Stimulated activated memory B cell treated with anti-CD40 and anti-IgM and Interleukin-4, amounts not matched to agents 10 μg/mL and 1 μg/mL and 100 μg/mL, for 72 hours (primary cell): ENCODE measurements at regions not wholly inside any gene's neighbourhood (a gene's known extent, or its start where the extent isn't known, plus 50 kb on each side); places are given as distances from the start of the nearest gene placed in this dataset.
A peak's percentile ranks its signal among the peaks of the same experiment; 100 is the strongest.

Experiments
- ATAC-seq: fragments of 150-1000 bp; cut with Tn5 transposase; 2 replicates; pipeline ENCODE4 v1.10.0; 2021
- H3K27ac Mint-ChIP-seq: one replicate; pipeline ENCODE4 v1.8.0; 2022; ENCODE audit warnings: mild to moderate bottlenecking, mixed read lengths
- H3K27me3 Mint-ChIP-seq: one replicate; pipeline ENCODE4 v1.8.0; 2022; ENCODE audit warnings: mixed read lengths
- H3K36me3 Mint-ChIP-seq: one replicate; pipeline ENCODE4 v1.8.0; 2022; ENCODE audit warnings: mixed read lengths
- H3K4me1 Mint-ChIP-seq: one replicate; pipeline ENCODE4 v1.8.0; 2022; ENCODE audit warnings: mixed read lengths
- H3K4me3 Mint-ChIP-seq: one replicate; pipeline ENCODE4 v1.8.0; 2022; ENCODE audit warnings: mild to moderate bottlenecking, moderate library complexity, mixed read lengths
- H3K9me3 Mint-ChIP-seq: one replicate; pipeline ENCODE4 v1.8.0; 2022; ENCODE audit warnings: mixed read lengths

DNA sequence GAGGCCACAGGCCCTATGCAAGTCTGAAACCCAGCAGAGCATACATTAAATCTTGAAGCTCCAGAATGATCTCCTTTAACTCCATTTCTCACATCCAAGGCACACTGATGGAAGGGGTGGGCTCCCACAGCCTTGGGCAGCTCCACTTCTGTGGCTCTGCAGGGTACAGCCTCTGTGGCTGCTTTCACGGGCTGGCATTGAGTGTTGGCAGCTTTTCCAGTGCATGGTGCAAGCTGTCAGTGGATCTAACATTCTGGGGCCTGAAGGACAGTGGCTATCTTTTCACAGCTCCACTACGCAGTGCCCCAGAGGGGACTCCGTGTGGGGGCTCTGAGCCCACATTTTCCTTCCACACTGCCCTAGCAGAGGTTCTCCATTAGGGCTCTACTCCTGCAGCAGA, 265.7 kb upstream of the MAGI2 start:
- no peaks in the 10 kb centered on the region for H3K4me1 Mint-ChIP-seq
- peak; percentile 24 for ATAC-seq
- no peaks in the 10 kb centered on the region for H3K27me3 Mint-ChIP-seq
- peaks cover 6% of the 10 kb centered on the region for H3K9me3 Mint-ChIP-seq
- H3K36me3 Mint-ChIP-seq: no peaks in the 10 kb centered on the region
- no peak overlapping the region for H3K27ac Mint-ChIP-seq
- no peak overlapping the region for H3K4me3 Mint-ChIP-seq

DNA sequence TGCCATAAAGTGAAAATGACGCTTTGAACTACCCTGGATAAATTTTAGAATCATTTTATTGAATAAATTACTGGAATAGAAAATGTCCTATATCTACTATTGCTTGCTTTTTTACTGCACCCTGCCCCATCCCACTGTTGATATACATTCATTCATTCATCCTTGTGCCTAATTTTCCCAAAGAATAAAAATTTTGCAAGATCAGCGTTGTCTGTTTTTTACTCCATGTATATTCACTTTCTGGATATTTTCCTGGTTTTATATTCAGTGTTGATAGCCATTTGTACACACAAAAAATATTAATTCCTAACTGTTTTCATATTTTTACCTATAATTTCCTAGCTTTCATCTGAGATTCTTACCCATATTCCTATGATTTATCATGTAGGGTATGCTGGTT, 262.9 kb upstream of the MAGI2 start:
- H3K27ac Mint-ChIP-seq: no peak overlapping the region
- no peaks in the 10 kb centered on the region for H3K27me3 Mint-ChIP-seq
- H3K9me3 Mint-ChIP-seq: no peaks in the 10 kb centered on the region
- no peak overlapping the region for H3K4me3 Mint-ChIP-seq
- no peaks in the 10 kb centered on the region for H3K4me1 Mint-ChIP-seq
- no peak for ATAC-seq
- no peaks in the 10 kb centered on the region for H3K36me3 Mint-ChIP-seq

DNA sequence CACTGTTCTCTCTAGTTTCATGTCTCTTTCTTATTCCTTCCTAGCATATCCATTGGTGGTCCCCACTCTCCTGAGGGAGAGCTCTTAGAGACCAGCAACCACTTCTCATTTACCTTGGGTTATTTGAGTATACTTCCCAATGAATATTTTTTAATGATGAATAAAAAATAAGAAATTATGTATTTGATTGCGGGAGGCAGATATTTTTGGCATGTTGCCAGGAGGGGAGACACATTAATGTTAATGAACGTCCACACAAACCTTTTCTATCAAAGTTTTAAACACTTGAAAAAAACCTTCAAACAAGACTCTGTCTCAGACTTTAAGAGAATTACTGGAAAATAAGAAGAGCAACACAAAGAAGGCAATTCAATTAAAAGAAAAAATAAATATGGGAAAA, 260.6 kb upstream of the MAGI2 start:
- H3K9me3 Mint-ChIP-seq: peaks cover 2% of the 10 kb centered on the region
- no peak overlapping the region for H3K4me3 Mint-ChIP-seq
- no peak overlapping the region for H3K27ac Mint-ChIP-seq
- ATAC-seq: no peak
- H3K36me3 Mint-ChIP-seq: no peaks in the 10 kb centered on the region
- H3K4me1 Mint-ChIP-seq: no peaks in the 10 kb centered on the region
- no peaks in the 10 kb centered on the region for H3K27me3 Mint-ChIP-seq

DNA sequence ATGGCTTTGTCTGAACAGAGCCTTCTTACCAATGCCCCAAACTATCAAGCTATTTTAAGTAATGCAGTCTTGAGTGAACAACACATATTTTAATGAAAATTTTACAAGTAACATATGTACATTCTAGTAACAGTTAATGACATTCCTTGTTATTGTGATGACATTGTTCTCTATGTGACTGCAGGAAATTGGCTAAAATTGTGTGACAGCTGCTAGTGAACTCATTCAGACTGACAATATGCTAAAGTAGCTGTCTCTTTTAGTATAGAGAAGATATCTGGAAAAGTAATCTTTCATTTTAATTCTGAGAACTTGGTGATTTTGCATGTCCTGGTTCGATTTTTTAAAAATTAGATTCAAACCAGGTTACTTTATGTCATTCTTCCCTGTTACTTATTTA, 259.8 kb upstream of the MAGI2 start:
- H3K36me3 Mint-ChIP-seq: no peaks in the 10 kb centered on the region
- no peak for ATAC-seq
- H3K27me3 Mint-ChIP-seq: no peaks in the 10 kb centered on the region

DNA sequence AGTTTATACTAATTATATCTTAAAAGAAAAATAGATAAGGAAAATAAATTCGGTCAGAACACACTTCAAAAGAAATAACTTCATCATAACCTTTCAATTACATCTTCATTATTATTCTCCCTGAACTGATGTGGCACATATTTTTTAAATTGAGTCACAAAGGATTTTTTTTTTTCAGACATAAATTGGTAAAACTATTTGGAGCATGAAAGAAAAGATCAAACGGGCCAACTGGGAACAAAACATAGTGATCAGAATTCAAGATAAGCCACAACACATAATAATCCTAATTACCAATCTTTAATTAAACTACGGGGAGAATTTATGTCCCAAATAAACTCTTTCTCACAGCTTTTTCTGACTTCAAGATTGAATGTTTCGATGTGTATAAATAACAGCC, 258.2 kb upstream of the MAGI2 start:
- no peak for ATAC-seq
- H3K4me3 Mint-ChIP-seq: no peak overlapping the region
- H3K27ac Mint-ChIP-seq: no peak overlapping the region
- H3K9me3 Mint-ChIP-seq: peaks cover 2% of the 10 kb centered on the region
- H3K4me1 Mint-ChIP-seq: no peaks in the 10 kb centered on the region
- no peaks in the 10 kb centered on the region for H3K36me3 Mint-ChIP-seq
- no peaks in the 10 kb centered on the region for H3K27me3 Mint-ChIP-seq

More for the DNA sequence above, 259.8 kb upstream of the MAGI2 start:
- no peak overlapping the region for H3K27ac Mint-ChIP-seq
- H3K4me1 Mint-ChIP-seq: no peaks in the 10 kb centered on the region
- no peak overlapping the region for H3K4me3 Mint-ChIP-seq
- H3K9me3 Mint-ChIP-seq: peaks cover 2% of the 10 kb centered on the region

DNA sequence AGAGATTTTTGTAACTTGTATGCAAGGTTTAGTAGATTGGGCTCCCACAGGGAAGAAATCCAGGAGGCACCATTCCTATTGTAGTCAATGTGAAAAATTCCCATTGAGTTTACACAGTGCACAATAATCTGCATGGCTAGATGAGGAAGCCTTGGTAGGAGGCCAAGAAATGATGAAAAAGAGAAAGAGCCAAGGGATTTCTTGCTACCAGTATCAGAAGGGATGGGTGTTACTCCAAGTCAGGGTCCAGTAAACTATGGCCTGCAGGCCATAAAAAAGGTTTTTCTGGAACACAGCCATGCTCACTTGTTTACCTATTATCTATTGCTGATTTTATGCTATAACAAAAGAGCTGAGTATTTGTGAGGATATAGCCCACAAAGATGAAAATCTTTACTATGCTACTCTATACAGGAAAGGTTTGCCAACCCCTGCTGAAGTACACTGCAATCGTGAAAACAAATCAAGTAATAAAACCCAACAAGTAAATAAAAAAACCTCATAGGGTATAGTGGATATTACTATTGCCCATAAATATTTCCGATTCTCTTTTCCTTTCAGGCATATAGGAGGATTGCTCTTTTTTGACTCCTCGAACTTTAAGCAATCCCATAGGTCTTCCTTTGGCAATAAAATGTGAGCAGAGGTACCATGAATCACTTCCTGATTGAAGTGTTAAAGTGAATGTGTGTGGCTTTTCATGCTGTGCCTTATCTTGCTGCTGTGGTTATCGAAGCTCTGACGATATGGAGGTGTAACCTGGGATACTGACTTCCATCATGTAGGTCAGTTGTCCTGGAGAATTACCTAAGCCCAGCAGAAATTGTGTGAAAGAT, 256.3 kb upstream of the MAGI2 start:
- ATAC-seq: no peak
- H3K4me3 Mint-ChIP-seq: no peak overlapping the region
- H3K27ac Mint-ChIP-seq: no peak overlapping the region
- H3K9me3 Mint-ChIP-seq: peaks cover 5% of the 10 kb centered on the region
- H3K36me3 Mint-ChIP-seq: no peaks in the 10 kb centered on the region
- H3K4me1 Mint-ChIP-seq: no peaks in the 10 kb centered on the region
- no peaks in the 10 kb centered on the region for H3K27me3 Mint-ChIP-seq

DNA sequence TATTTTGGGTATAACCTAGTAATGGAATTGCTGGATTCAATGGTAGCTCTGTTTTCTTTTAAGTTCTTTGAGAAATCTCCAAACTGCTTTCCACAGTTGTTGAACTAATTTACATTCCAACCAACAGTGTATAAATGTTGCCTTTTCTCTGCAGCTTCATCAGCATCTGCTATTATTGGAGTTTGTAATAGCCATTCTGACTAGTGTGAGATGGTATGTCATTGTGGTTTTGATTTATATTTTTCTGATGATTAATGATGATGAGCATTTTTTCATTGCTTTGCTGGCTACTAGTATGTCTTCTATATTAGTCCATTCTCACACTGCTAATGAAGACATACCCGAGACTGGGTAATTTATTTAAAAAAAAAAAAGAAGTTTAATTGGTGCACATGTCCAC, 248.6 kb upstream of the MAGI2 start:
- no peak for ATAC-seq
- H3K4me1 Mint-ChIP-seq: no peaks in the 10 kb centered on the region
- H3K36me3 Mint-ChIP-seq: no peaks in the 10 kb centered on the region
- no peaks in the 10 kb centered on the region for H3K27me3 Mint-ChIP-seq
- no peak overlapping the region for H3K4me3 Mint-ChIP-seq
- peaks cover 4% of the 10 kb centered on the region for H3K9me3 Mint-ChIP-seq
- H3K27ac Mint-ChIP-seq: no peak overlapping the region

DNA sequence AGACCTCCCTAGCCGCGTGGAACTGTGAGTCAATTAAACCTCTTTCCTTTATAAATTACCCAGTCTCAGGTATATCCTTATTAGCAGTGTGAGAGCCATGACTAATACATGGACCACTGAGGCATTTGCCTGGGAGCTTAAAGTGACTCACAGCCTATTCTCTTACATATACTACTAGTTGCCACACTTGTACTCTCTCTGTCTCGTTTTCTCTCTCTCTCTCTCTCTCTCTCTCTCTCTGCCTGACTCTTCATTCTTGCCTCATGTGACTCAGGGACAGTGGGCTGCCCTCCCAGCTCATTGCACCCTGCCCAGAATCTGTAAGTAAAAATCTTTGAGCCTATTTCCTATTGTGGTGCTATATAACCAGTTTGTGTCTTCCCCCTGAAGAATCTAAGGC, 238.5 kb upstream of the MAGI2 start:
- Mint-ChIP-seq H3K27me3 (no peaks in the 10 kb centered on the region), H3K36me3 (no peaks in the 10 kb centered on the region), H3K4me3 (no peak overlapping the region), H3K4me1 (no peaks in the 10 kb centered on the region), H3K27ac (no peak overlapping the region), H3K9me3 (peaks cover 4% of the 10 kb centered on the region)
- no peak for ATAC-seq

DNA sequence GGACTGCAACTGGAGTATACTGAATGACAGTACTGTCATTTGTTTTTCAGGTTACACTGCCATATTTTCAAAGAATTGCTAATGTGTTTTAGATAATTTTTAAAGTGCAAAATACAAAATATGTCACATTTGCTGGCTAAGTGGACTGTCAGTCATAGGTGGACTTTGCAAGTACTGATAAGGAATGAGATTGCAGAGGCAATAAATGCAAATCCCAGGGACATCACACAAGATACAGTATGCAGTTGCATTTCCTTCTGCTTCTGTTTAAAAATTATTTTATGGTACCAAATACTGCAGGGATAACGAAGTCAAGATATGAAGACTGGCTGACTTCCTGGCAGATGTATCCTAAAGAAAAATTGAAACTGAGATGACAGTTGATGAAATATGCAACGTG, 237.6 kb upstream of the MAGI2 start:
- H3K36me3 Mint-ChIP-seq: no peaks in the 10 kb centered on the region
- no peak for ATAC-seq
- peaks cover 3% of the 10 kb centered on the region for H3K9me3 Mint-ChIP-seq
- no peaks in the 10 kb centered on the region for H3K4me1 Mint-ChIP-seq
- H3K4me3 Mint-ChIP-seq: no peak overlapping the region
- H3K27me3 Mint-ChIP-seq: no peaks in the 10 kb centered on the region
- no peak overlapping the region for H3K27ac Mint-ChIP-seq

DNA sequence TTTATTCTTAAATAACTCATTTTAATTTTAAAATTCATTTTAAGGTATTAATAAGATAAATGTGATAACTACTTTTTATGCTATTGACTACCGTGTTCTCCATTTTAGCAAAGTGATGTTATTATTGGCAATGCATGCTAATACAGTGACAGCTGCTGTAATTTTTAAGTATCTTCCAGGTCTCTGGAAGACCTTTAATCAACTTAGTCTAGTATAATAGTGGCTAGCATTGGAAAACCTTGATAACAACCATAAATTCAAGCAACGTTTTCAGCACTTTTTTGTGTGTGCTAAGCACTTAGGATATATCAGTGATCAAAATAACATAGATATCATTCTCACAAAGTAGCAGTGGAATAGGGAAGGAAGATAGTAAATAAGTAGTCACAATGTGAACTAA, 230.9 kb upstream of the MAGI2 start:
- no peak overlapping the region for H3K4me3 Mint-ChIP-seq
- H3K36me3 Mint-ChIP-seq: no peaks in the 10 kb centered on the region
- no peaks in the 10 kb centered on the region for H3K4me1 Mint-ChIP-seq
- no peak overlapping the region for H3K27ac Mint-ChIP-seq
- no peaks in the 10 kb centered on the region for H3K27me3 Mint-ChIP-seq
- ATAC-seq: no peak
- peaks cover 7% of the 10 kb centered on the region for H3K9me3 Mint-ChIP-seq

DNA sequence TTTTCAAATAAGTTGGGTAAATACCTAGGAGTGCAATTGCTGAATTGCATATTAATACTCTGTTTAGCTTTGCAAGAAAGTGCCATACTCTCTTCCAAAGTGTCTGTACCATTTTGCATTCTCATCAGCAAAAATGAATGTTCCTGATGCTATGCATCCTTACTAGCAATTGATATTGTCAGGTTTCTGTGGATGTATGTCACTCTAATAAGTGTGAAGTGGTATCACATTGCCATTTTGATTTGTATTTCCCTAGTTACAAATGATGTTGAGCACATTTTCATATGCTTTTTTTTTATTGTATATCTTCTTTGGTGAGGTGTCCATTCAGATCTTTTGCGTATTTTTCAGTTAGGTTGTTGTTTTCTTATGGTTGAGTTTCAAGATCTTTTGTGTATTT, 230.4 kb upstream of the MAGI2 start:
- H3K27me3 Mint-ChIP-seq: no peaks in the 10 kb centered on the region
- H3K4me3 Mint-ChIP-seq: no peak overlapping the region
- H3K27ac Mint-ChIP-seq: no peak overlapping the region
- no peak for ATAC-seq
- H3K36me3 Mint-ChIP-seq: no peaks in the 10 kb centered on the region
- H3K9me3 Mint-ChIP-seq: peaks cover 7% of the 10 kb centered on the region
- no peaks in the 10 kb centered on the region for H3K4me1 Mint-ChIP-seq

DNA sequence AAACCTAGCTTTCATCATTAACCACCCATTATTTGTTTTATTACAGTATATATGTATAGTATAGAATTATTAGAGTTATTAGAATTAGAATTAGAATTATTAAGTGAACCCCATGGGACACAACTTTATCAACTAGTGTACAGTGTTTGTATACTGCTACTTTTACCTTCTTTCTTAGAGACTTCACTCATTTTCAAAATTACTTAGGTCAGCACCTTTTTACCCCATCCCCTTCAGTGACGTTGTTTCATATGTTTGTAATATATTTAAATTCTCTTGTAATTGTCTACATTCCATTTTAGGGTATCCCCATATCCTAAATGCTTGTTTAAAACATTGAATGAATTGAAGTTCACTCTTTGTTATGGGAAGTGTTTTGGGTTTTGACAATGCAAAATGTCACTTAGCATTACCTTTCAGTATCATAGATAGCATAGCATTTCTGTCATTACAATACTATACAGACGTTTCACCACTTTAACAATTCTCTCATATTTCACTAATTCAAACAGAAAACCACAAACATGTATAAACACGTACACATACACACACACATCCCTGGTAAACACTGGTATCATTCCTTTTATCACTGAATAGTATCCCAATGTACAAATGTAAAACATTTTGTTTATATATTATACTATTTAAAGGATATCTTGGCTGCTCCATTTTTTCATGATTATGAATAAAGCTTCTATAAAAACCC, 229.9 kb upstream of the MAGI2 start:
- Mint-ChIP-seq H3K9me3 (peaks cover 7% of the 10 kb centered on the region), H3K36me3 (no peaks in the 10 kb centered on the region), H3K4me3 (no peak overlapping the region), H3K4me1 (no peaks in the 10 kb centered on the region), H3K27me3 (no peaks in the 10 kb centered on the region), H3K27ac (no peak overlapping the region)
- ATAC-seq: no peak

DNA sequence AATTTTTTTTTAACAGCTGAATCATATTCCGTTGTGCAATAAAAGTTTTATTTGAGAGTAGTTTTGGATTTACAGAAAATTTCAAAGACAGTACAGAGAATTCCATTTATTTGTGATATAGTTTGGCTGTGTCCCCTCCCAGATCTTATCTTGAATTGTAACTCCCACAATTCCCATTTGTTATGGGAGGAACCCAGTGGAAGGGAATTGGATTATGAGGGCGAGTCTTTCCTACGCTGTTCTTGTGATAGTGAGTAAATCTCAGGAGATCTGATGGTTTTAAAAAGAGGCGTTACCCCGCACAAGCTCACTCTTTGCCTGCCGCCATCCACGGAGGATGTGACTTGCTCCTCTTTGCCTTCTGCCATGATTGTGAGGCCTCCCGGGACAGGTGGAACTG, 228.0 kb upstream of the MAGI2 start:
- Mint-ChIP-seq H3K36me3 (no peaks in the 10 kb centered on the region), H3K4me3 (no peak overlapping the region), H3K9me3 (peaks cover 7% of the 10 kb centered on the region), H3K27ac (no peak overlapping the region), H3K27me3 (no peaks in the 10 kb centered on the region), H3K4me1 (no peaks in the 10 kb centered on the region)
- no peak for ATAC-seq

DNA sequence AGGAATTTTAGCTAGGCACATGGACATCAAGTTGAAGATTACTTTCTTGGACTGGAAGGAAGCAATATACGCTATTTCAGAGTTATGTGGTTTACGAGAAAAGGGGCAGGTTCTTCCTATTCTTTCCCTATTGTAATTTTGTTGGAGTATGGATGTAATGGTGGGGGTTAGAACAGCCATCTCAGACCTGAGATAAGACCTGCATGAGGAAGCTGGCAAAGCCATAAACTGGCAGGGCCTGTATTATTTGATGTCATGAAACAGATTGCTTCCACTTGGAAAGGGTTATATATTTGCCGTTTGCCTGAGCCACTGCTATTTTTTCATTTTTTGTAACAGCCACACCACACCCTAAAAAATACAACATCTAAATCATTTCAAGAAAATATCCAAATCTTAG, 220.5 kb upstream of the MAGI2 start:
- H3K27me3 Mint-ChIP-seq: no peaks in the 10 kb centered on the region
- H3K36me3 Mint-ChIP-seq: no peaks in the 10 kb centered on the region
- no peaks in the 10 kb centered on the region for H3K4me1 Mint-ChIP-seq
- no peaks in the 10 kb centered on the region for H3K9me3 Mint-ChIP-seq
- no peak overlapping the region for H3K4me3 Mint-ChIP-seq
- no peak for ATAC-seq
- H3K27ac Mint-ChIP-seq: no peak overlapping the region

DNA sequence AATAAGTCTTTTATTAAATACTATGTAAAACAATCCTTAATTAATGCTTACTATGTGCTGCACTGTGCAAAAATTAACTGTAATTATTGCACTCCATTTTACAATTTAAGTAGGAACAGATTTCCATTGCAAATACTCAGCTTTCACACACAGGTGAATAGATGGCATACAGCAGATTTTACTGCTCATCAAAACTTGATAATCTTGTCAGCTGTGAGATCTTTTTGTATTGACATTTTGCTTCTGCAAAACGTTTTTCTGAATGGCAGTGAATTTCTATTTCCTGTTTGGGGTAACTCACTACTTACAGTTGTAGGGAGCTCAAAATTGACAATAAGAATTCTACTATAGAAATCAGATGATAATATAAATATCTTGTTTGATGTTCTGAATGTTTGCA, 220.0 kb upstream of the MAGI2 start:
- H3K27me3 Mint-ChIP-seq: no peaks in the 10 kb centered on the region
- ATAC-seq: no peak

DNA sequence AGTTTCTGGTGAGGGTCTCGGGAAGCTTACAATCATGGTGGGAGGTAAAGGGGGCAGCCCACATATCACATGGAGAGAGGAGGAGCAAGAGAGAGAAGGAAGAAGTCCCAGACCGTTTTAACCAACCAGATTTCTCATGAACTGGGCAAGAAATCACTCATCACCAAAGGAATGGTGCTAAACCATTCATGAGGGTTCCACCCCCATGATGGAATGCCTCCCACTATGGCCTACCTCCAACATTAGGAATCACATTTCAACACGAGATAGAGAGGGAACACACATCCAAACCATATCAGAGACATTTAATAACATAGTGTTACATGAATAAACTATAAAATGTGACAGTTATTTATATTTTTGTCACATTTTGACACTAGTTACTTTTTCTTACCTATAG, 214.8 kb upstream of the MAGI2 start:
- H3K9me3 Mint-ChIP-seq: no peaks in the 10 kb centered on the region
- H3K36me3 Mint-ChIP-seq: no peaks in the 10 kb centered on the region
- no peaks in the 10 kb centered on the region for H3K4me1 Mint-ChIP-seq
- no peak overlapping the region for H3K4me3 Mint-ChIP-seq
- H3K27ac Mint-ChIP-seq: no peak overlapping the region
- no peaks in the 10 kb centered on the region for H3K27me3 Mint-ChIP-seq
- no peak for ATAC-seq

More for the DNA sequence above, 220.0 kb upstream of the MAGI2 start:
- Mint-ChIP-seq H3K27ac (no peak overlapping the region), H3K36me3 (no peaks in the 10 kb centered on the region), H3K4me1 (no peaks in the 10 kb centered on the region), H3K9me3 (no peaks in the 10 kb centered on the region), H3K4me3 (no peak overlapping the region)
